HL-60 (cell line): ENCODE measurements at regions not wholly inside any gene's neighbourhood (a gene's known extent, or its start where the extent isn't known, plus 50 kb on each side); places are given as distances from the start of the nearest gene placed in this dataset.

Source experiments
- DNase-seq, 2 experiments: peaks; one replicate each; pipeline ENCODE4 v3.0.0-alpha.2; 2010 to 2020; ENCODE audit warnings: low read depth in 1 of 2, low spot score in 1 of 2
- H3K27ac ChIP-seq: fragments of 250-450 bp; sonication (Bioruptor Pico); replicated peaks from 2 replicates; pipeline ENCODE4 v1.5.1; 2020; ENCODE audit warnings: mild to moderate bottlenecking, moderate library complexity
- H3K27me3 ChIP-seq: fragments of 250-450 bp; sonication (Bioruptor Pico); 2 replicates; pipeline ENCODE4 v1.5.1; 2021; ENCODE audit warnings: mild to moderate bottlenecking, moderate library complexity; ENCODE audit not compliant: insufficient read depth, poor library complexity, severe bottlenecking
- H3K4me3 ChIP-seq: replicated peaks from 2 replicates; pipeline ENCODE4 v1.5.1; 2011; ENCODE audit warnings: mild to moderate bottlenecking, control low read depth, low read length; ENCODE audit not compliant: insufficient read depth
- CTCF ChIP-seq: IDR thresholded peaks from one replicate; pipeline ENCODE4 v1.5.1; 2011; ENCODE audit warnings: low read length, control low read depth, inconsistent platforms; ENCODE audit not compliant: insufficient read depth
- GABPA ChIP-seq: IDR thresholded peaks from 2 replicates; pipeline ENCODE4 v1.6.1; 2012; ENCODE audit warnings: low read depth
- POLR2AphosphoS5 ChIP-seq: IDR thresholded peaks from 2 replicates; pipeline ENCODE4 v1.6.1; 2012; ENCODE audit warnings: low read depth
- REST ChIP-seq: IDR thresholded peaks from 2 replicates; pipeline ENCODE4 v1.6.1; 2012; ENCODE audit warnings: low read depth; ENCODE audit not compliant: insufficient replicate concordance
- SPI1 ChIP-seq: IDR thresholded peaks from 2 replicates; pipeline ENCODE4 v1.6.1; 2012; ENCODE audit warnings: low read depth, mild to moderate bottlenecking, borderline replicate concordance

DNA sequence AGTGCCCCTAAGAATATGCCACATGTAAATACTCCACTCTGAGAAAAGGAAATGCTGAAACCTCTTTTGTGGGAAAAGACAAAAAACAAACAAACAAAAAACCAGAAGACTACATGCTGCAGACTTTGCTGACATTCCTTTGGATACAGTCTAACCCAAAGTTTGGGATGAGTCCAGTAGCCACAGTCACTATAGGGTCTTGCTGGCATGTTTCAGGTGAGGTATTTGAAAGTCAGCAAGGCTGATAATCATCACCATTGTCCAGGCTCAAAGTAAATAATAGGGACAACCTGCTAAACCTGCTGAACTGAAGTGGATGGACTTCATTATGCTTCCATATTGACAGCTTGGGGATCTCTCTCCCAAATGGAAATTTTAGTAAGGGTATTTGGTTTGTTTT, 1087.0 kb upstream of the LRRTM3 start:
- TF ChIP-seq SPI1 (no peak), REST (no peak), GABPA (no peak), POLR2AphosphoS5 (no peak), CTCF (no peak)
- no peak overlapping the region for H3K4me3 ChIP-seq
- no peak for DNase-seq

GRCh38 chr10:65843203-65843602, 1082.6 kb upstream of the LRRTM3 start:
- Histone ChIP-seq H3K27ac (no peak overlapping the region), H3K4me3 (no peak overlapping the region), H3K27me3 (no peaks in the 10 kb centered on the region)
- TF ChIP-seq CTCF (no peak), POLR2AphosphoS5 (no peak), SPI1 (no peak), GABPA (no peak), REST (no peak)
- no peak for DNase-seq

More for the DNA sequence above, 1087.0 kb upstream of the LRRTM3 start:
- H3K27ac ChIP-seq = no peak overlapping the region
- H3K27me3 ChIP-seq = no peaks in the 10 kb centered on the region

- Histone ChIP-seq H3K4me3 (no peak overlapping the region), H3K27me3 (no peaks in the 10 kb centered on the region), H3K27ac (no peak overlapping the region)
- TF ChIP-seq REST = no peak
- TF ChIP-seq CTCF = no peak
- TF ChIP-seq POLR2AphosphoS5 = no peak
- no peak for TF ChIP-seq SPI1
- no peak for TF ChIP-seq GABPA
- DNase-seq = no peak
Observed at GRCh38 chr10:65845916-65846315, 1079.9 kb upstream of the LRRTM3 start.
